ENCODE measurements at regions not wholly inside any gene's neighbourhood (a gene's known extent, or its start where the extent isn't known, plus 50 kb on each side); places are given as distances from the start of the nearest gene placed in this dataset.

DNA sequence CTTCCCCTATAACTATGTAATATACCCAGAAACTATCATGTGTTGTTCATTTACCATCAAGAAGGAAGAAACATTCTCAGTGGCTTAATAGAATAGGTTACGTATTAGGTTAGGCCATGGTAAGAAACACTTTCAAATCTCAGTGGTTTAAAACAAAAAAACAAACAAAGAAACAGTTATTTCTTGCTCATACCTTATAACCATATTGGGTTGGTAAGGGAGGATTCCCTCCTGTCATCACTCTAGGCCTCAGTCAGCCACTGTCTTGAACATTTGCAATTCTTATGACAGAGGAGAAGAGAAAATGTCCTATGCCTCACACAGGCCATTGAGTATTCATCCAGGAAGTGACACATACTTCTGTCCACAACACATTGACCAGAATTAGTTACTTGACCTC lies 727.7 kb upstream of the NECTIN3 start:
- no peaks in the 10 kb centered on the region for H3K23me2 ChIP-seq (ENCODE audit: insufficient read length, low read depth, low read length, poor library complexity, severe bottlenecking)
- H2BK120ac ChIP-seq (ENCODE audit: low read depth, low read length, poor library complexity, severe bottlenecking), result no peak overlapping the region
- H3K36me3 Mint-ChIP-seq (ENCODE audit: insufficient read depth in 1 of 3, low read depth in 3 of 3), result no peaks in the 10 kb centered on the region
- H3K4ac ChIP-seq (ENCODE audit: low read depth, low read length), result no peak overlapping the region
- no peak overlapping the region for H3K27ac Mint-ChIP-seq
- TF ChIP-seq, protein P1, sequence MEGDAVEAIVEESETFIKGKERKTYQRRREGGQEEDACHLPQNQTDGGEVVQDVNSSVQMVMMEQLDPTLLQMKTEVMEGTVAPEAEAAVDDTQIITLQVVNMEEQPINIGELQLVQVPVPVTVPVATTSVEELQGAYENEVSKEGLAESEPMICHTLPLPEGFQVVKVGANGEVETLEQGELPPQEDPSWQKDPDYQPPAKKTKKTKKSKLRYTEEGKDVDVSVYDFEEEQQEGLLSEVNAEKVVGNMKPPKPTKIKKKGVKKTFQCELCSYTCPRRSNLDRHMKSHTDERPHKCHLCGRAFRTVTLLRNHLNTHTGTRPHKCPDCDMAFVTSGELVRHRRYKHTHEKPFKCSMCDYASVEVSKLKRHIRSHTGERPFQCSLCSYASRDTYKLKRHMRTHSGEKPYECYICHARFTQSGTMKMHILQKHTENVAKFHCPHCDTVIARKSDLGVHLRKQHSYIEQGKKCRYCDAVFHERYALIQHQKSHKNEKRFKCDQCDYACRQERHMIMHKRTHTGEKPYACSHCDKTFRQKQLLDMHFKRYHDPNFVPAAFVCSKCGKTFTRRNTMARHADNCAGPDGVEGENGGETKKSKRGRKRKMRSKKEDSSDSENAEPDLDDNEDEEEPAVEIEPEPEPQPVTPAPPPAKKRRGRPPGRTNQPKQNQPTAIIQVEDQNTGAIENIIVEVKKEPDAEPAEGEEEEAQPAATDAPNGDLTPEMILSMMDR (conservative IDR thresholded peaks at IDR 0.05), result no peak
- H3K14ac ChIP-seq (ENCODE audit: insufficient read depth, low read length), result no peak overlapping the region
- no peaks in the 10 kb centered on the region; a peak in 1 of 5 replicates for H3K9me3 Mint-ChIP-seq
- H4K91ac ChIP-seq (ENCODE audit: insufficient read length, low read depth, low read length), result no peak overlapping the region
- H2BK15ac ChIP-seq (ENCODE audit: low read depth, low read length), result no peak overlapping the region
- no peaks in the 10 kb centered on the region; the same call in 1 of the 2 replicates for H3K4me1 ChIP-seq (ENCODE audit: insufficient read depth, low read length)
- no peak overlapping the region for H2AK5ac ChIP-seq (ENCODE audit: insufficient read length, low read length)
- H3K79me1 ChIP-seq (ENCODE audit: insufficient read depth, low read depth, low read length, poor library complexity, severe bottlenecking), result no peaks in the 10 kb centered on the region
- no peak overlapping the region for H3K27ac ChIP-seq (ENCODE audit: insufficient read length, low read depth, low read length)
- no peak overlapping the region for H3T11ph ChIP-seq (ENCODE audit: low read length)
- no peak overlapping the region for H4K8ac ChIP-seq (replicated peaks; ENCODE audit: insufficient read length, low read depth, low read length)
- no peak overlapping the region for H2BK5ac ChIP-seq (ENCODE audit: insufficient read length, low read length)
- H3K4me2 ChIP-seq (ENCODE audit: insufficient read depth, insufficient read length, low read length), result no peak overlapping the region
- no peaks in the 10 kb centered on the region for H3K79me2 ChIP-seq (ENCODE audit: insufficient read depth, low read length)
- H4K5ac ChIP-seq (ENCODE audit: insufficient read length, low read depth, low read length), result no peak overlapping the region
- H3K9ac ChIP-seq (ENCODE audit: extremely low read depth, insufficient read length, low read length), result no peak overlapping the region
- no peak overlapping the region for H3K23ac ChIP-seq (ENCODE audit: insufficient read length, low read depth, low read length)
- no peak overlapping the region for H2BK12ac ChIP-seq (ENCODE audit: insufficient read length, low read depth, low read length)
- no peaks in the 10 kb centered on the region for H3K9me3 ChIP-seq (ENCODE audit: control insufficient read depth, low read depth, low read length)
- H3K4me1 Mint-ChIP-seq, result no peaks in the 10 kb centered on the region
- no peaks in the 10 kb centered on the region for H3K27me3 ChIP-seq (ENCODE audit: insufficient read depth, low read length)
- H2AFZ ChIP-seq (ENCODE audit: low read length), result no peak overlapping the region
- H2BK20ac ChIP-seq (ENCODE audit: low read depth, low read length, poor library complexity, severe bottlenecking), result no peak overlapping the region
- H3K4me3 Mint-ChIP-seq, result no peak overlapping the region
- H3K18ac ChIP-seq (ENCODE audit: insufficient read length, low read depth, low read length), result no peak overlapping the region
- no peaks in the 10 kb centered on the region for H4K20me1 ChIP-seq (ENCODE audit: control insufficient read depth, insufficient read depth, insufficient read length)
- no peak for DNase-seq
- no CpG with 5 or more reads among the region's 1 CpG for WGBS (ENCODE audit: extremely low coverage, insufficient read length, low lambda C conversion rate)
- H3K27me3 Mint-ChIP-seq (ENCODE audit: low read depth), result no peaks in the 10 kb centered on the region
- no peak overlapping the region for H3K56ac ChIP-seq (ENCODE audit: insufficient read length, low read depth, low read length)

All from H9 (cell line).